Prostate gland (tissue), 2 donors: ENCODE measurements at regions not wholly inside any gene's neighbourhood (a gene's known extent, or its start where the extent isn't known, plus 50 kb on each side); places are given as distances from the start of the nearest gene placed in this dataset.

Experiments
- DNase-seq: peaks from one replicate; pipeline ENCODE4 v3.0.0-alpha.2; 2019; ENCODE audit warnings: low spot score
- H3K27ac ChIP-seq, 2 donors: fragments of 200-600 bp; sonication (generic); 2 replicates each; pipeline ENCODE4 v1.5.1; 2017 to 2019
- H3K27me3 ChIP-seq: fragments of 200-600 bp; sonication (generic); replicated peaks from 2 replicates; pipeline ENCODE4 v1.5.1; 2019; ENCODE audit not compliant: insufficient read depth
- H3K36me3 ChIP-seq, 2 donors: fragments of 200-600 bp; sonication (generic); 1 replicate in 1 of 2; 2 replicates in 1 of 2; pipeline versions ENCODE4 v1.5.1 to v1.8.1; 2017 to 2019
- H3K4me1 ChIP-seq: fragments of 200-600 bp; sonication (generic); replicated peaks from 2 replicates; pipeline ENCODE4 v1.5.1; 2019
- H3K4me3 ChIP-seq, 2 donors: fragments of 200-600 bp; sonication (generic); 2 replicates each; pipeline ENCODE4 v1.5.1; 2017 to 2019
- H3K9me3 ChIP-seq: fragments of 200-600 bp; sonication (generic); 2 replicates; pipeline ENCODE4 v1.5.1; 2017
- POLR2A ChIP-seq: fragments of 450-650 bp; IDR thresholded peaks from one replicate; pipeline ENCODE4 v1.6.1; 2016; ENCODE audit warnings: antibody characterized with exemption, mild to moderate bottlenecking
- POLR2AphosphoS5 ChIP-seq: sonication (generic); formaldehyde crosslinking; IDR thresholded peaks from one replicate; pipeline ENCODE4 v1.6.1; 2017; ENCODE audit warnings: antibody characterized with exemption
- whole genome bisulfite sequencing: methylation state at CpG from one replicate; pipeline ENCODE4 v1.1.5; 2018; 5-methylcytosine and 5-hydroxymethylcytosine counted together
- intact Hi-C: fragments of 100-400 bp; cut with DNase I; formaldehyde crosslinking; loops from one replicate; pipeline ENCODE4 v1.14.2; 2022
- TF ChIP-seq, protein P1 (sequence below), 4 experiments: fragments of 200-600 bp in 2 of 4; fragments of 450-650 bp in 2 of 4; sonication (generic) in 2 of 4; IDR thresholded peaks; 1 replicate in 3 of 4; 2 replicates in 1 of 4; pipeline ENCODE4 v1.5.1; 2016 to 2019; ENCODE audit warnings: antibody characterized with exemption in 4 of 4, mild to moderate bottlenecking in 2 of 4, moderate library complexity in 2 of 4

GRCh38 chr7:8982338-8982992, 549.1 kb downstream of the NXPH1 start:
- no peak for TF ChIP-seq POLR2AphosphoS5
- TF ChIP-seq, protein P1, sequence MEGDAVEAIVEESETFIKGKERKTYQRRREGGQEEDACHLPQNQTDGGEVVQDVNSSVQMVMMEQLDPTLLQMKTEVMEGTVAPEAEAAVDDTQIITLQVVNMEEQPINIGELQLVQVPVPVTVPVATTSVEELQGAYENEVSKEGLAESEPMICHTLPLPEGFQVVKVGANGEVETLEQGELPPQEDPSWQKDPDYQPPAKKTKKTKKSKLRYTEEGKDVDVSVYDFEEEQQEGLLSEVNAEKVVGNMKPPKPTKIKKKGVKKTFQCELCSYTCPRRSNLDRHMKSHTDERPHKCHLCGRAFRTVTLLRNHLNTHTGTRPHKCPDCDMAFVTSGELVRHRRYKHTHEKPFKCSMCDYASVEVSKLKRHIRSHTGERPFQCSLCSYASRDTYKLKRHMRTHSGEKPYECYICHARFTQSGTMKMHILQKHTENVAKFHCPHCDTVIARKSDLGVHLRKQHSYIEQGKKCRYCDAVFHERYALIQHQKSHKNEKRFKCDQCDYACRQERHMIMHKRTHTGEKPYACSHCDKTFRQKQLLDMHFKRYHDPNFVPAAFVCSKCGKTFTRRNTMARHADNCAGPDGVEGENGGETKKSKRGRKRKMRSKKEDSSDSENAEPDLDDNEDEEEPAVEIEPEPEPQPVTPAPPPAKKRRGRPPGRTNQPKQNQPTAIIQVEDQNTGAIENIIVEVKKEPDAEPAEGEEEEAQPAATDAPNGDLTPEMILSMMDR (IDR thresholded peaks at IDR 0.05) = no peak
- no peak for TF ChIP-seq POLR2A
- no peaks in the 10 kb centered on the region for H3K36me3 ChIP-seq
- H3K27ac ChIP-seq = no peak overlapping the region
- H3K27me3 ChIP-seq = no peaks in the 10 kb centered on the region
- 86% methylated on average over 2 of the region's 2 CpGs for WGBS
- DNase-seq = no peak
- H3K4me3 ChIP-seq = no peak overlapping the region
- no peaks in the 10 kb centered on the region for H3K9me3 ChIP-seq
- no peaks in the 10 kb centered on the region for H3K4me1 ChIP-seq
- intact Hi-C loops = no loop called here

- TF ChIP-seq, protein P1 (IDR thresholded peaks at IDR 0.05) = no peak
- no peak for TF ChIP-seq POLR2AphosphoS5
- TF ChIP-seq POLR2A = no peak
- intact Hi-C loops = no loop called here
- H3K9me3 ChIP-seq = no peaks in the 10 kb centered on the region
- H3K27me3 ChIP-seq = no peaks in the 10 kb centered on the region
- 68% methylated on average over 3 of the region's 3 CpGs for WGBS
- H3K27ac ChIP-seq = no peak overlapping the region
- H3K4me1 ChIP-seq = no peaks in the 10 kb centered on the region
- no peak overlapping the region for H3K4me3 ChIP-seq
- no peak for DNase-seq
- H3K36me3 ChIP-seq = no peaks in the 10 kb centered on the region
Measured at GRCh38 chr7:8985255-8985654, 551.8 kb downstream of the NXPH1 start.

DNA sequence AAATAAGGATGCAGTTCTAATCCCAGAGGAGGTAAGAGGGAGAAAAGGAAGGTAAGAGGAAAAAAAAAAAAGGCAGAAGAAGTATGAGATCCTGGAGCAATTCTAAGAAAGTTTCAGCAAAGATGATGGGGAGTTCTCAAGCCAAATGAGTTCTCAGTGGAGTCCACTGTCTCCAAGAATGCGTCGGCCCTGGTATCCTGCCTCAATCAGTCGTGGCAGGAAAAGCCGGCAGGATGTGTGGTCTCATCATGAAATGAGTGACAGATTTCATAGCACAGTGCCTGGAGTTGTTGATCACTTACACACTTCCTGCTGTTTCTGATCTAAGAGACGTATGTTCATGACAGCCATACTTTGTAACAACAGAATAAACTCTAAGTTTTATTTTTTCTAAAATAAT, 554.9 kb downstream of the NXPH1 start:
- no peaks in the 10 kb centered on the region for H3K9me3 ChIP-seq
- no peaks in the 10 kb centered on the region for H3K4me1 ChIP-seq
- no peak for TF ChIP-seq POLR2A
- no peak for TF ChIP-seq POLR2AphosphoS5
- TF ChIP-seq, protein P1 (IDR thresholded peaks at IDR 0.05) = no peak
- H3K27me3 ChIP-seq = no peaks in the 10 kb centered on the region
- intact Hi-C loops = no loop called here
- H3K4me3 ChIP-seq = no peak overlapping the region
- WGBS = 80% methylated on average over 5 of the region's 5 CpGs
- no peak for DNase-seq
- no peak overlapping the region for H3K27ac ChIP-seq
- H3K36me3 ChIP-seq = no peaks in the 10 kb centered on the region

DNA sequence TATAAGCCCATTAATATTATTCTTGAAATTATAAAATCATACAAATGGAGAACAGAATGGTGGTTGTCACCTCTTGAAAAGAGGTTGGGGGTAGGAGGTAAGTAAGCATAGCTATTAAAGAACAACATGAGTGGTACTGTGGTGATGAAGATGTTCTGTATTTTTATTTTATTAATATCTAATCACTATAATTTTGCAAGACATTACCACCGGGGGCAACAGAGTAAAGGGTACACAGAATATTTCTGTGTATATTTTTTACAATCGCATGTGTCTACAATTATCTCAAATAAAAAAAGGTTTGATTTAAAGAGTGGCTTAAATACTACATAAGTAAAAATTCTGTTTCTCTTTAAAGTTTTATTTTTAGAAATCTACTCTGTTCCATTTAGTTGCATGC, 557.8 kb downstream of the NXPH1 start:
- no peak for DNase-seq
- Histone ChIP-seq H3K4me1 (no peaks in the 10 kb centered on the region), H3K36me3 (no peaks in the 10 kb centered on the region), H3K9me3 (no peaks in the 10 kb centered on the region), H3K27me3 (no peaks in the 10 kb centered on the region), H3K27ac (no peak overlapping the region), H3K4me3 (no peak overlapping the region)
- intact Hi-C loops = no loop called here
- TF ChIP-seq POLR2AphosphoS5 = no peak
- TF ChIP-seq, protein P1 (IDR thresholded peaks at IDR 0.05) = no peak
- no peak for TF ChIP-seq POLR2A
- 86% methylated on average over 2 of the region's 2 CpGs for WGBS

DNA sequence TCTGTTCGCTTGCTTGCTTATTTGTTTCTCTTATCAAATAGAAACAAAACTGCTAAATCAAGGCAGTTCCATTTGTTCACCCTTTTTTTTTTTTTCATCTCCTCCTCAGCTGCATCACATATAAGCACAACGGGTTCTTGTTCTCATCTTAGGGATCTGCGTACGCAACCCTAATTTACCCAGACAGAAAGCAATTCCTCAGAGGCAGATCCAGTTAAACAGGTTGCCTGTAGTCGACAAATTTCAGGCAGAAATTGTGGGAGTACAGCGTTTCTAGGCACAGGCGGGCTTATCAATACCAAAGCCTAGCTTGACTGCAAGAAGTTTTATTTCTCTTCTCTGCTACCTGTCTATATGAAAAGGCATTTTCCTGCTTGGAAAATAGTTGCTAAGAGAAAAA, 565.4 kb downstream of the NXPH1 start:
- no peak for DNase-seq
- Histone ChIP-seq H3K4me3 (no peak overlapping the region), H3K9me3 (no peaks in the 10 kb centered on the region), H3K36me3 (no peaks in the 10 kb centered on the region), H3K27ac (no peak overlapping the region), H3K27me3 (no peaks in the 10 kb centered on the region), H3K4me1 (no peaks in the 10 kb centered on the region)
- TF ChIP-seq POLR2AphosphoS5 = no peak
- 51% methylated on average over 7 of the region's 7 CpGs for WGBS
- intact Hi-C loops = no loop called here
